Colon (tissue), 2 donors: ENCODE measurements at regions not wholly inside any gene's neighbourhood (a gene's known extent, or its start where the extent isn't known, plus 50 kb on each side); places are given as distances from the start of the nearest gene placed in this dataset.
"Not testable (repeated sequence)": the region's sequence is repeated elsewhere in the genome, so short reads cannot be mapped to it uniquely, and the experiment has no call there.

Experiments used
- FAIRE-seq: peaks from 2 replicates; lab custom pipeline; 2012; peaks lifted over from hg19 to GRCh38; lab: Jason Lieb, UNC
- donor health status: control.
- donor health status: control.

DNA sequence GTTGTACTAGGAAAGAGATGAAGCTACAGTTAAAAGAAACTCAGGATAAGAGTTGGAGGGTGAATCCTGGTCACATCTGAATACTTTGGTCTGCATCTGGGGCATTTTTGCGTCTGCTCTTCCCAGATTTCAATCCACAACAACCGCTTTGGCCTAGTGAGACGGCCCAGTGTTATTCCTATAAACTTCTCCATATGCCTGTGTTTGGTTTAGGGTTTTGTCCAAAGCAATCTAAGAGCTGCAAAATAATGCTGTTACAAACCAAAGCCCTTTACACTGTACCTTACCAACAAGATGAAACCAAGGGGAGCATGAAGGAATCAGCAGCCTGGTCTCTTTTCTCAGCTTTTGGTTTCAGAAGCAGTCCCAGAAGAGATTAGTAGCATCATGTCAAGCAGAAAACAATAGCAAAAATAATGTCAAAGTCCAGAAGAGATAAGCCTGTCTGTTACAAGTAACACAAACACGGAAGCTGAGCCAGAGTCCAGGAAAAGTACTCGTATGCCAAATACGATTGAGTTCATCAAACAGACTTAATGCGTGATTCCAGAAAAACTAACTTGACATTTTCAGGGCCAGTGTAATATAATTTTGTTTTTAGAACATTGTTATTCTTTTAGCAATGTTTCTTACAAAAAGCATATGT is 379.9 kb upstream of the ACO1 start:
- no peak for FAIRE-seq

DNA sequence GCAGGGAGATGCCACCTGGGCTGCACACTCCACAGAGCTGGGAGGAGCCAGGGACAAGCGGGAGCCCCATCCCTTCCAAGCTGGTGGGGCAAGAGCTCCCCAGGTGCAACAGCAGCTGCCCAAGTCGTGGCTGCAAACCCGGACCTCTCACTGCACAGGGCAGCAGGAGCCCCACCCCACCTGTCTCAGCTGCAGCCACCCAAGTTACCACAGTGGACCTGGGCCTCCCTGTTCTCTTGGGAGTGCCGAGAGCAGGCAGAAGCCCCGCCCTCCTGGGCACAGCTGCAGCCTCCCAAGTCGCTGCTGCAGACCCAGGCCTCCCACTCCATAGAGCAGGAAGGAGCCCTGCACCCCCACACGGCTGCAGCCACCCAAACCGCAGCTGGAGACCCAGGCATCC is 374.1 kb upstream of the ACO1 start:
- no peak for FAIRE-seq

DNA sequence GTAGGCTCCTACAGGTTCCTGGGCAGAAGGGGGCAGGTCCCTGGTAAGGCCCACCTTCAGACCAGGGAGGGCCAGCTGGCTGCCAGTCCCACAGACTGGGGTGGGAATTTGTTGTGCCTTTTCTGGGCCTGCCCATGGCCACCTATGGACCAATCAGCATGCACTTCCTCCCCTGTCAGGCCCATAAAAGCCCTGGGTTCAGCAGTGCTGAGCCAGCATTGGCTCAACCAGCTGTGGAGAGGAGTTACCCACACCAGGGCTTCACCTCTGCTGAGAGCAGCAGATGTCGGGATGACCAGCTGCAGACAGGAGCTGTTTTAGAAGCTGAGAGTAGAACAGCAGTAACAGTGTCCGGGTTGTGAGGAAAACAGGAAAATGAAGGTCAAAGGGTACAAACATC is 373.4 kb upstream of the ACO1 start:
- FAIRE-seq: no peak

DNA sequence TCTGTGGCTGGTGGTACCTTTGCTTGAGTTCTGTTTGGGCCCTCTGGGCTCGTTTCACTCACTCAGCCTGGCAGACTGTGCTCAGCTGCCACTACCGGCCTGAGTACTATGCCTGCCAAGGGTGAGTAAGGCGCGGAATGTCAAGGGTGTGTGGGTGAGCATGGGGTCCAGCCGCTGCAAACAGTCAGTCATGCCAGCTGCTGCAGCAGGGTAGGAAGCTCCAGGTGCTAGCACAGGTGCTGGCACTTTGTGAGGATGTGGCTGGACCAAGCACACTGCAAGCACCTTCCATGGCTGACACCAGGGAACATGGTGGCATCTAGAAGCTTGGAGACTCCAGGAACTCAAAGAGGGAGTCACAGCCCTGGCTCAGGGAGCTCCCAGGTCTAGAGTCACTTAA is 368.6 kb upstream of the ACO1 start:
- no peak for FAIRE-seq

DNA sequence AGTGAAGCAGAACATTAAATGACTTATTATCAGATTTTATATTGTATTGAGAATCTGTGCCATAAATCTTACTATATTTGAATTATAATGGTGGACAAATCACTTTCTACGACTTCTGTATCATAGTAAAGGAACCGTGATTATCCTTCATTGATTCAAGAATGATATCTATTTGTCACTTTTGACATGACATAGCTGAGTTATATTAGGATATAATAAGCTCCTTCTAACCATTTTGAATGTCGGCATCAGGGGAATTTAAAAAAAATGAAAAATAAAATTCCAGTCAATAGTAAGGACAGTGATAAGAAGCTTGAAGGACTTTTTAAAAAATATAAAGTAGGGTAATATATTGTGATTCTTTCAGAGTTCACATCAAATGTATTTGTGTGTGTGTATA is 338.9 kb upstream of the ACO1 start:
- FAIRE-seq: no peak

DNA sequence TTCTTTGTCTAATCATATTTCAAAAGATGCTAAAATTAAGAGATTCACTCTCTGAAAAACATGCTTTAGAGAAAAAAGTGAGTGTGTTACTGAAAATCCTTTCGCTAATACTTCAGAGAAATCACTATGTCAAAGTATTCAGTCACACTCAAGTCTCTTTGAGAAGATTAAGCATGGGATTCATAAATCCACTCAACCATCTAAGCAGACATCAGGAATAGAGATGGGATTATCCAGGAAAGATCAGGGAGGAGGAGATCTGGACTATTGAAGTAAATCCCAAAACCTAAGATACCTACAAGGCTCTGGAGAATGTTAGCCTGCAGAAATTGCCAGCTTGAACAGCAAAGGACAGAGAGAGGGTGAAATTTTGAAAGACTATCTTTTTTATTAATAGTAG is 317.2 kb upstream of the ACO1 start:
- no peak for FAIRE-seq

DNA sequence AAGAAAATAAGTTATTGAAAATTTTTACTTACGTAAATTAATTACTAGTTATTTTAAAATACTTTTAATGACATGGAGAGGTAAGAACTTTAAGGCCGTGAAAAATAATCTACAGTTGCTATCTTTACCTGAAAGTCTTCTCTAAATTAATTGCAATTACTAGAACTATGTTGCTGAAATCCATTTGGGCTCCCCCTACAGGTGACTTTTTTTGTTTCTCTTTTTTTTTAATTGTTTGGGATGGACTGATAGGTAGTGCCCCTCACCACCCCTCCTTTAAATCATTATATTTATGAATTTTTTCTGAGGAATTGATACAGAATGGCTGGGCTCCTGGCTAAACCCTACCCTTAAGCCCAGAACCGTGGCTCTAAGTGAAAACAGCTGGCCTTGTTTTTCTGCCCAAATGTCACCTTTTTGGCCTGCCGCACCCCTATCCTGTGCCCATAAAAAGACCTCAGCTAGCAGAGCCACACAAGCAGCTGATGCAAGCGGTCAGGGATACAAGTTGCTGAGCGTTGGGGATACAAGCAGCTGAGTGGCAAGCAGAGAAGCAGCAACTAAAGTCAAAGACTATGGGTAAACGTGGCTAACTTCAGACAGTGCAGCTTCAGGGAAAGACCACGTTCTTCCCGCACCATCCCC is 315.2 kb upstream of the ACO1 start:
- no peak for FAIRE-seq

DNA sequence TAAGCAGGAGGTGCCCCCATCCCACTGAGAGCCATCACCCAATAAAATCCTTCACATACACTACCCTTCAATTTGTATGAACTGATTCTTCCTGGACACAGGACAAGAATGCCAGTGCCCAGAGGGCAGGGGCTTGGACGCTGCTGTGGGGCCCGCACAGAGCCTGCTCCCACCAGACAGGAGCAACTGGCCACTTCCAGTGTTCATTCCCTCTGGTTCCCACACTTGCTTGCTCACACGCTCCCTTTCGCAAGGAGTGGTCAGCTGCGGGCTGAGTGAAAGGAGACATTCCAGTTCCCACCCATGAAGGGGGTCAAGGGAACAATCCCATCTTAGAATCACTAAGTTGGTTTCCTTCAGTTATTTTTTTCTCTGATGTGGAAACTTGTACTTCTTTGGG is 314.5 kb upstream of the ACO1 start:
- no peak for FAIRE-seq

DNA sequence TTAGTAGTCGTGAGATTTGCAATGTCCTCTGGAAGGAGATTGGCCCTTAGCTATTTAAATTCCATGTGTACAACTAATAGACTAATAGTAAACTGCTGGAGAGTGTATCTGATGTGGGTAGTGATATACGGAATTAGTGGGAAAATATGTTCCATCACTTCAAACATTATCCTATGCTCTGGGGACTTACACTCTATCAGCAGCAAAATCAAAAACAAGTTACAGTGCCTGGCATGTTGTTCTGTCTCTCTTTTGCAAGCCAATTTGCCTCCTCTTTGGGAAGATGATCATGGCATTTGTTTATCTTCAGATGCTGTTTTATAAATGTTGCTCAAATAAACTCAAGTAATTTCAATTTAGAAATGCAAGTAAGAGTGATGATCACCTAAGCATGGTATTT is 311.9 kb upstream of the ACO1 start:
- no peak for FAIRE-seq

DNA sequence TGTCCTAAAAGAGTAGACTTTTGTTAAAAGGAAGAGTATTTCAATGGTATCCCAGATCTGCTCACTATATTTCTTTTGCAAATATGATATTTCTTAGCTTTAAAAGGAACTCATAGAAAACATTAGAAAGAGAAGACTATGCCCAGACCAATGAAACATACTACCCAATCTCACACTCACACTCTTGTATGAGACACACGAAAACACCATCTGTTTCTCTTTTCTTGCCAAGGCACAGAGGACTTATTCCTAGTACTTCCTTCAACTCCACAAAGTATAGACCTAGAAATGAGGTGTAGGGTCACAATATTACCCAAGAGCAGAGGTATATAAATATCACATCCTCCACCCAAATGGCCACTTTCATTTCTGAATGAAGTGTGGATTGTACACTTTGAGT is 292.4 kb upstream of the ACO1 start:
- FAIRE-seq: no peak

DNA sequence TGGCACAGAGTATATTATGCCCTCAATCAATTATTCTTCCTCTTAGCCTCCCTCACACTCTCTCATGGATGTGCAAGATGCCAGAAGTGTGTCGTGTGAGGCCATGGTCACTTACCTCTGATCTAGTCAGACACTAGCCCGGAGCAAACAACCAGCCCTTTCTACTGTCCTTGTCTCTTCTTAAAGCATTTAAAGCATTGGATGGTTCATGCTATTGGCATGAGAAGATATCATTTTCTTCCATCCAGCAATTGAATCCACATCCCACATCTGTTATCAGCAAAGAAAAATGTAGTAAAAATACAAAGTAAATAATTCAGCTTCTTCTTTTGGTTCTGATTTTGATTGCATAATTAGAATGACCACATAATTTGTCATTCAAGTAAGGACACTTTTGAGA is 267.2 kb upstream of the ACO1 start:
- FAIRE-seq: no peak

DNA sequence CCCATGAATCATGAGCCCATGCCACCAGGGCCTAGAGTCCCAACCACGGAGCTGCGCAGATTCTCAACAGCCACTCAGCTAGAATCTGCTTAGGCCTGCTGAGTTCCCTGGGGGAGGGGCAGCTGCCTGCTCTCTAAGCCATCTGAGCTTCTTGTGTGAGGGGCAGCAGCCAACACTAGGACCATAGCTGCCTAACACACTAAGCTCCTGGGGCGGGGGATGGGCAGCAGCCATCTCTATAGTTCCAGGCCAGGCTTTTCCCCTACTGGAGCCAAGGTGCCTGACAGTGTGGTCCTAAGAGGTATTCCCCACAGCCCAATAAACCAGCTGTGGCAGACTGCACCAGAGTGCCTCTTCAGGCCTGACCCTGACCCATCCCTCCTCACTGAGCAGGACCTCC is 255.9 kb upstream of the ACO1 start:
- no peak for FAIRE-seq

DNA sequence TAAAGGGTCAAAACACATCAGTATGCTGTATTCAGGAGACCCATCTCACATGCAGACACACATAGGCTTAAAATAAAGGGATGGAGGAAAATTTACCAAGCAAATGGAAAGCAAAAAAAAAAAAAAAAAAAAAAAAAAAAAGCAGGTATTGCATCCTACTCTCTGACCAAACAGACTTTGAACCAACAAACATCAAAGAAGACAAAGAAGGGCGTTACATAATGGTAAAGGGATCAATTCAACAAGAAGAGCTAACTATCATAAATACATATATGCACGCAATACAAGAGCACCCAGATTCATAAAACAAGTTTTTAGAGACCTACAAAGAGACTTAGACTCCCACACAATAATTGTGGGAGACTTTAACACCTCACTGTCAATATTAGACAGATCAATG is 253.7 kb upstream of the ACO1 start:
- not testable (repeated sequence) for FAIRE-seq

DNA sequence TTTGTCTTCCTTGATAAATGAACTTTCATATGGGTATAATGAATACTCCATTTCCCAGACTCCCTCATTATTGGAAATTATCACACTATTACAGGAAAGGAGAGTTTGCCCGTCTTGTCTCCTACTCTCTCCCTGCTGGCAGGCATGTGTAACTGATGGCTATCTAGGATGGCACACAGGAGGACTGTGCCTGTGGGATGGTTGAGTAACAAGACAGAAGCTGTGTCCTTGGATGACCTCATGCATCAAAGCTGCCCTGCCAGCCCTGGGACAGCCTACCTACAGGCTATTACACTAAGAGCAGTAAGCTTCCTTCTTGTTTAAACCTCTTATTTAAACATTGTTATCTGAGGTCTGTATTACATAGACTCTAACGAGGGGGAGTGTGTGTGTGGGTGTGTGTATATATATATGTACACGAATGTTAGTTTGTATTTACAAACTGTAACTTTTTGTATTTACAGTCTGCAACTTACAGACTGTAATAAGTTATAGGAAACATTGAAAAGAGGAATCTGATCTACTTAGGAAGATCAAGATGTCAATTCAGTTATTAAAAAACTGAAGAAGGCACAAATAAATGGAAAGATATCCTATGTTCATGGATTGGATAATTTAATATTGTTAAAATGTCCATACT is 247.6 kb upstream of the ACO1 start:
- no peak for FAIRE-seq

DNA sequence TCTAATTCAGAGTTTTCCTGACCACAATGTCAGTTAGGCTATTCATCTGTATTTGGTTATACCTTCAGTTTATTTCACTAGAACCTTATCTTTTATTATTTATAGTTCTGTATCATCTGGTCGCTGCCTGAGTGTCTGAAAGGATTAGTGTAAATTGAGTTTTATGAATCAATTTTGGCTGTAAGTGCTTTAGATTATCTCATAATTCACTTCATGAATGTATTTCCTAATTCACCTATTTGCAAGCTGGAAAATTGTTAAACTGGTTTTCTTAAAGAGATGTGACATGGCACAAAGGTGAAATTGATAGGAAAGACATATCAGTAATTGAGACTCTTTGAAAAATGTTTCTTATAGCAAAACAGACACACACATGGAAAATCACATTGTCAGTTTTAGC is 242.4 kb upstream of the ACO1 start:
- FAIRE-seq: no peak

DNA sequence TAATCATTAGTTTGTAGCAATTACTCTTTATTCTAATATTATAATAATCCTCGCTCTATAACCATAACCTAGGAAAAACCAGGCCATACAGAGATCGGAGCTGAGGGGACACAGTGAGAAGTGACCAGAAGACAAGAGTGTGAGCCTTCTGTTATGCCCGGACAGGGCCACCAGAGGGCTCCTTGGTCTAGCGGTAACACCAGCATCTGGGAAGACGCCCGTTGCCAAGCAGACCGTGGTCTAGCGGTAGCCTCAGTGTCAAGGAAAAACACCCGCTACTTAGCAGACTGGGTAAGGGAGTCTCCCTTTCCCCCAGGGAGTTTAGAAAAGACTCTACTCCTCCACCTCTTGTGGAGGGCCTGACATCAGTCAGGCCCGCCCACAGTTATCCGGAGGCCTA is 235.9 kb upstream of the ACO1 start:
- FAIRE-seq: not testable (repeated sequence)

DNA sequence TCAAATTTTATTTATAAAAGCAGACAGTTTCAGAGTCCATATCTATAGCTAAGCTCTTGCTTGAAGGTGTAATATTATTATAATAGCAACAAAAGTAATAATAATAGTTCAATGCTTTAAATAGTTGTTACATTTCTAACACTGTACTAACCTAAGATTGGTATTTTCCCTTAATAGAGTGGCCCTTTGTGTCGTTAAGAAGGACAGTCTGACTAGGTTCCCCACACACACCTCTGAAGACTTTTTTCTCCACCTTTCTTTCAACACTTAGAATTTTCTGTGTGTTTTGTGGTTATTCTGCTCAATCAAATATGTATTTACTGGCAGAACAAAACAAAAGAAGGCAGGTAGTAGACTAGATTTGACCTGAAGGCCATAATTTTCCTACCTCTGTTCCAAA is 223.2 kb upstream of the ACO1 start:
- no peak for FAIRE-seq

DNA sequence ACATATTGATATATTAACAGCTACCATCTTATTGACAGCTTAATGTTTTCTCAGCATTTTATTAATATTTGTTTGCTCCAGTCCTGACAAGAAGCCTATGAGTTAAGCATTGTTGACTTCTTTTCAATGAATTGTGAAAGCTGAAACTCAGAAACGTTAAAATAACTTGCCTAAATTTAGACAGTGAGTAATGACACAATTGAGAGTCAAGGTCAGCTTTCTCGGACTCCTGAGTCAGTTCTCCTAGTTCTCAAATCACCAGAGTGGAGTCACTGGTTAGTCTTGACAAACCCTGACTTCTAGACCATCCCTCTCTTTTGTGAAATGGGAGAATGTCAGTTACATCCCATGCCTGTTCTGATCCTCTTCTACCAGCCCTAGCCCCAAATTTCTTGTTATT is 222.7 kb upstream of the ACO1 start:
- FAIRE-seq: no peak

DNA sequence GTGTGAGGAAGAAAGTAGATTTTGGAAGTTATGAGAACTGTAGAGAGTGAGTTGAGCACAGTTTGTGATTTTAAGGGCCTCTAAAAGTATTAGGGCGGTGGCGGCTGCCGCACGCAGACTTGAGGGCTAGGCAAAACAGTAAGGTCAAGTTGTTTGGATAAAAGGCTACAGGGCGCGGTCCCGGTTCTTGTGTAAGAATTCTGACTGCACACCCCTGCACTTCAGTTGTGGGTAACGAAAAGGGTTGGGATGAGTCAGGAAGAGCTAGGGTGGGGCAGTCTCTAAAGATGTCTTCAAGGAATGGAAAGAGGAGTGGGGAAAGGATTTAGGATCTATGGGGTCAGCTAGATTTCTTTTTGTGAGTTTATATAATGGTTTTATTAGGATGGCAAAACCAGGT is 218.1 kb upstream of the ACO1 start:
- not testable (repeated sequence) for FAIRE-seq

DNA sequence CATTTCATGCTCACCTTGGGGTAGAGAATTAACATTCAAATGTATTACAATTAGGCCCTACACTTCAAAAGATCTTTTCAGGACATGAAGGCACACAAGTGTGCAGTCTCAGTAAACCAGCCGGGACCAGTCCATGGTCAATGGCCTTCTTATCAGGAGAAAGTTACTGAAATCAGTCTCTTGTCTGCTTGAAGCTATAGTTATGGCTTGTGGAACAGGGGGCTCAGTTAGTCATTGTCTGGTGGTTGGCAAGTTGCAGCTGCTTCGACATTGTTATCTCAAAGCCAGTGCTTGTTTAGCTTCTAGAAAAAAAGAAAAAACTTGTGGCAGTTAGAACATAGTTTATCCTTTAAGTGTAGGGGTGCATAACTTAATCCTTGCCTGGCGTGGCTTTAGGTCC is 213.1 kb upstream of the ACO1 start:
- FAIRE-seq: no peak

DNA sequence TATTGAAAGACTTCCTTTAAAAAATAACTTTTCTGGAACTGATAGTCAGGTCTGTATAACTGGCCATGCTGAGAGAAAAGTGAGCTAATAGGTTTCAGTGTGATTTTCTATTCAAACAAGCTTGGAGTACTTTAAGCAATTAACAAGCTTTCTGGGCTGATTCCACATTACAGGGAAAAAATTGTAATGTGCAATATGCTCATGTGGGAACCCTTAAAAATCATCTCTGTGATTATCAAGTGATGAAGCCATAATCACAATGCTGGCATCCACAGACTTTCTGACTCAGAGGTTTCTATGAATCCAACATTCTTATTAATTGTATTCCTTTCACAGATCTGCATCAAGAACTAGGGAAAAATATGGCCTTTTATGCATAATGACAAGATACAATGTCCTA is 212.2 kb upstream of the ACO1 start:
- FAIRE-seq: no peak

DNA sequence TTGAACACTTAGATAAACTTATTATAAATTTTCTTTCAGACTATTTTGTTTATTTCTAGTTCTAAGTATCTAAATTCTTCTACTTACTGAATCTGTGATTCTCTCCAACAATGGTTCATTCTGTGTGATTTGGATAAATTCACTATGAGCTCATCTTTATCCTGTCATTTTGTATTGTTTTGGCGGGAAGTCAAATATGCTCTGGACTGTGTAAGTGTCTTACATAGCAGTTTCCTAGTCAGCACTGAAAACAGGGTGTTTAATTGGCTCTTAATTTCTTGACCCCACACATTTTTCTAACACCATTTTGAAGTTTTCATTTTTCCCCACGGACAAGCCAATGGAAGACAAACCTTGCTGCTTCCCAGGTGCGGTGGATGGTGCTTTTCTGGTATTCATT is 207.0 kb upstream of the ACO1 start:
- FAIRE-seq: no peak

DNA sequence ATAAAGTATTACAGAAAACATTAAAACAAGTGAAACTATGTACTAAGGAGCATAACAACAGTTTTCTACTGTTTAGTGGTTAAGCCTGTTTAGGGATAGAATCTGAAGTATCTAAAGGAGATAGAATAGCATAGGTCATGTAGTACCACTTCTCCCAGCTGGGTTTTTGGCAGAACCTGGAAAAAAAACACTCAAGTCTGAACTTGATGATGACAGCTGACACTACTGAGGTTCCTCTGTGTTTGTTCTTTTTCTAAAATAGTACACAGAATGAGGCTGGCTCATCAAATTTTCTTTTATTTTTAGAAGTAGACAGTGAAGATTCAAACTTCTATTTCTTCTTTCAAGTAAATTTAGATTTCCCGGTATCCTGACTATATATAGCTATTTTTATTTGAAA is 203.8 kb upstream of the ACO1 start:
- no peak for FAIRE-seq

DNA sequence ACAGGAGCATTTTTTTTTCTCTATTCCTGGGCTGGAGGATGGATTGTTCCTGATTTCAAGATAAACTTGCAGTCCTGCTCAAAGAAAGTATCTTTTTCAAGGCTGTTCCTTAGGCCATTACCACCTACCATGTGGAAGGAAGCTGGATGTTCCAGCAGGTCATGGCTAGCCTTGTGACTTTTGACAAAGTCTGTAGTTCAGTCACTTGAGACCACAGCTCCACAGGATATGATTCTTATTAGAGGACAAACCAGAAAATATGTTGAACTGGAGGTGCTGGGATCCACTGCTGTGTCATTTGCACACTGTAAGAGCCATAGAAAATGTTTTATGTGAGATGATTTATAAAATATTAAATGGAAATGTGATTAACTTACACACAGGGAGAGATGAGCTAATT is 184.2 kb upstream of the ACO1 start:
- FAIRE-seq: no peak
